GM23248 (cell line): ENCODE measurements at regions not wholly inside any gene's neighbourhood (a gene's known extent, or its start where the extent isn't known, plus 50 kb on each side); places are given as distances from the start of the nearest gene placed in this dataset.

Experiments
- EZH2 ChIP-seq: fragments of 200-600 bp; sonication (generic); IDR thresholded peaks from 2 replicates; pipeline ENCODE4 v1.6.1; 2018; ENCODE audit warnings: antibody characterized with exemption, mild to moderate bottlenecking; ENCODE audit not compliant: insufficient read depth, poor library complexity, severe bottlenecking
- EZH2phosphoT487 ChIP-seq: fragments of 200-600 bp; sonication (generic); IDR thresholded peaks from 2 replicates; pipeline ENCODE4 v1.6.1; 2018; ENCODE audit warnings: antibody characterized with exemption, moderate library complexity, mild to moderate bottlenecking, low read depth; ENCODE audit not compliant: insufficient read depth

GRCh38 chrX:28042826-28043564 lies 61.7 kb upstream of the DCAF8L1 start:
- TF ChIP-seq EZH2 (no peak), EZH2phosphoT487 (no peak)
